Fibroblast of pulmonary artery (primary cell): ENCODE measurements at regions not wholly inside any gene's neighbourhood (a gene's known extent, or its start where the extent isn't known, plus 50 kb on each side); places are given as distances from the start of the nearest gene placed in this dataset.

ENCODE experiments used
- DNase-seq: peaks from one replicate; pipeline ENCODE4 v3.0.0-alpha.2; 2010; ENCODE audit warnings: low read depth
- H3K4me3 ChIP-seq: replicated peaks from 2 replicates; pipeline ENCODE4 v1.5.1; 2011; ENCODE audit warnings: low read depth, mild to moderate bottlenecking, control low read depth, low read length, moderate library complexity
- CTCF ChIP-seq: IDR thresholded peaks from 2 replicates; pipeline ENCODE4 v1.5.1; 2011; ENCODE audit warnings: mild to moderate bottlenecking, control low read depth, low read length, inconsistent platforms; ENCODE audit errors: missing control alignments

- H3K4me3 ChIP-seq: no peak overlapping the region
- DNase-seq: no peak
- TF ChIP-seq CTCF: no peak
Observed at GRCh38 chr3:139197251-139197650, 146.6 kb upstream of the MRPS22 start.

- no peak overlapping the region for H3K4me3 ChIP-seq
- no peak for DNase-seq
- TF ChIP-seq CTCF: no peak
Observed at GRCh38 chr3:139198186-139198585, 145.6 kb upstream of the MRPS22 start.

GRCh38 chr3:139198929-139199328 lies 144.9 kb upstream of the MRPS22 start:
- no peak overlapping the region for H3K4me3 ChIP-seq
- no peak for TF ChIP-seq CTCF
- DNase-seq: no peak

GRCh38 chr3:139199421-139200010 lies 144.3 kb upstream of the MRPS22 start:
- no peak for TF ChIP-seq CTCF
- DNase-seq: no peak
- no peak overlapping the region for H3K4me3 ChIP-seq

GRCh38 chr3:139201446-139202225 lies 142.2 kb upstream of the MRPS22 start:
- H3K4me3 ChIP-seq: no peak overlapping the region
- DNase-seq: no peak
- no peak for TF ChIP-seq CTCF

GRCh38 chr3:139202226-139202958 lies 141.4 kb upstream of the MRPS22 start:
- DNase-seq: no peak
- no peak overlapping the region for H3K4me3 ChIP-seq
- no peak for TF ChIP-seq CTCF
